HEK293 (cell line): ENCODE measurements at regions not wholly inside any gene's neighbourhood (a gene's known extent, or its start where the extent isn't known, plus 50 kb on each side); places are given as distances from the start of the nearest gene placed in this dataset.

ENCODE experiments used
- CTCF ChIA-PET: fragments of 350-600 bp; formaldehyde crosslinking; extraction: SDS; loops from one replicate; lab custom pipeline; 2021; ENCODE audit warnings: antibody characterized with exemption; lab: Yijun Ruan, JAX
- POLR2A ChIA-PET: fragments of 300-600 bp; formaldehyde crosslinking; extraction: SDS; loops from one replicate; lab custom pipeline; 2020; ENCODE audit warnings: antibody characterized with exemption, inconsistent platforms; lab: Yijun Ruan, JAX
- H3K27ac ChIP-seq: fragments of 200-500 bp; sonication (Bioruptor generic); 2 replicates; pipeline ENCODE4 v1.5.1; 2014; ENCODE audit warnings: low read depth, low read length, control low read depth, inconsistent platforms; ENCODE audit errors: extremely low read depth
- H3K36me3 ChIP-seq, 2 experiments: fragments of 200-500 bp in 1 of 2; sonication (Bioruptor generic) in 1 of 2; 1 replicate in 1 of 2; 2 replicates in 1 of 2; pipeline ENCODE4 v1.5.1; 2014 to 2017; ENCODE audit warnings: inconsistent platforms in 2 of 2, low read length in 2 of 2; ENCODE audit not compliant: control insufficient read depth in 2 of 2, insufficient read depth in 1 of 2
- H3K4me1 ChIP-seq: fragments of 200-500 bp; sonication (Bioruptor generic); 2 replicates; pipeline ENCODE4 v1.5.1; 2014; ENCODE audit warnings: mild to moderate bottlenecking, low read length, inconsistent platforms; ENCODE audit not compliant: control insufficient read depth, insufficient read depth
- H3K4me3 ChIP-seq: 2 replicates; pipeline ENCODE4 v1.5.1; 2011; ENCODE audit warnings: low read depth, mild to moderate bottlenecking, control low read depth, low read length, moderate library complexity
- H3K9me3 ChIP-seq: fragments of 200-500 bp; sonication (Bioruptor generic); 2 replicates; pipeline ENCODE4 v1.5.1; 2014; ENCODE audit warnings: low read depth, low read length, inconsistent platforms; ENCODE audit not compliant: control insufficient read depth, insufficient read depth
- FEZF1 ChIP-seq: fragments of 450-650 bp; formaldehyde crosslinking; IDR thresholded peaks from 2 replicates; pipeline ENCODE4 v1.5.1; 2016; ENCODE audit warnings: missing biosample characterization, missing genetic modification characterization
- GFI1B ChIP-seq: fragments of 450-650 bp; formaldehyde crosslinking; IDR thresholded peaks from 2 replicates; pipeline ENCODE4 v1.5.1; 2016; ENCODE audit warnings: missing biosample characterization, missing genetic modification characterization
- IKZF3 ChIP-seq: fragments of 450-650 bp; IDR thresholded peaks from 2 replicates; pipeline ENCODE4 v1.5.0; 2018; ENCODE audit warnings: missing biosample characterization, mild to moderate bottlenecking, missing genetic modification characterization, moderate library complexity
- KLF10 ChIP-seq: fragments of 450-650 bp; IDR thresholded peaks from 2 replicates; pipeline ENCODE4 v1.5.1; 2018; ENCODE audit warnings: missing biosample characterization, mild to moderate bottlenecking, missing genetic modification characterization
- KLF8 ChIP-seq: fragments of 450-650 bp; formaldehyde crosslinking; IDR thresholded peaks from 2 replicates; pipeline ENCODE4 v1.5.1; 2016; ENCODE audit warnings: missing biosample characterization, missing genetic modification characterization
- MYNN ChIP-seq: fragments of 450-650 bp; formaldehyde crosslinking; IDR thresholded peaks from 2 replicates; pipeline ENCODE4 v1.5.1; 2016; ENCODE audit warnings: missing biosample characterization, missing genetic modification characterization, borderline replicate concordance
- OSR2 ChIP-seq: fragments of 450-650 bp; formaldehyde crosslinking; IDR thresholded peaks from 2 replicates; pipeline ENCODE4 v1.5.1; 2016; ENCODE audit warnings: missing biosample characterization, missing genetic modification characterization
- PRDM6 ChIP-seq: fragments of 450-650 bp; formaldehyde crosslinking; IDR thresholded peaks from 2 replicates; pipeline ENCODE4 v1.5.1; 2017; ENCODE audit warnings: missing biosample characterization, missing genetic modification characterization
- SP7 ChIP-seq: fragments of 450-650 bp; formaldehyde crosslinking; IDR thresholded peaks from 2 replicates; pipeline ENCODE4 v1.5.1; 2016; ENCODE audit warnings: missing biosample characterization, missing genetic modification characterization
- YY1 ChIP-seq: fragments of 450-650 bp; formaldehyde crosslinking; IDR thresholded peaks from 2 replicates; pipeline ENCODE4 v1.5.1; 2018; ENCODE audit warnings: missing biosample characterization, missing genetic modification characterization
- ZBTB17 ChIP-seq: fragments of 450-650 bp; formaldehyde crosslinking; IDR thresholded peaks from 2 replicates; pipeline ENCODE4 v1.5.1; 2016; ENCODE audit warnings: missing biosample characterization, missing genetic modification characterization
- ZEB2 ChIP-seq: fragments of 450-650 bp; formaldehyde crosslinking; IDR thresholded peaks from 2 replicates; pipeline ENCODE4 v1.5.1; 2016; ENCODE audit warnings: missing biosample characterization, missing genetic modification characterization
- ZFP37 ChIP-seq: fragments of 450-650 bp; formaldehyde crosslinking; IDR thresholded peaks from 2 replicates; pipeline ENCODE4 v1.5.1; 2016; ENCODE audit warnings: missing biosample characterization, missing genetic modification characterization
- ZIC2 ChIP-seq: fragments of 450-650 bp; formaldehyde crosslinking; IDR thresholded peaks from 2 replicates; pipeline ENCODE4 v1.5.1; 2016; ENCODE audit warnings: missing biosample characterization, missing genetic modification characterization
- ZNF10 ChIP-seq: fragments of 450-650 bp; formaldehyde crosslinking; IDR thresholded peaks from 2 replicates; pipeline ENCODE4 v1.5.1; 2017; ENCODE audit warnings: missing biosample characterization, missing genetic modification characterization
- ZNF132 ChIP-seq: fragments of 450-650 bp; formaldehyde crosslinking; IDR thresholded peaks from 2 replicates; pipeline ENCODE4 v1.5.1; 2017; ENCODE audit warnings: missing biosample characterization, missing genetic modification characterization, borderline replicate concordance
- ZNF175 ChIP-seq: fragments of 450-650 bp; formaldehyde crosslinking; IDR thresholded peaks from 2 replicates; pipeline ENCODE4 v1.5.1; 2016; ENCODE audit warnings: missing biosample characterization, missing genetic modification characterization
- ZNF2 ChIP-seq: fragments of 450-650 bp; formaldehyde crosslinking; IDR thresholded peaks from 2 replicates; pipeline ENCODE4 v1.5.1; 2016; ENCODE audit warnings: missing biosample characterization, missing genetic modification characterization
- ZNF366 ChIP-seq: fragments of 450-650 bp; formaldehyde crosslinking; conservative IDR thresholded peaks from 2 replicates; pipeline ENCODE4 v1.5.1; 2016; ENCODE audit warnings: missing biosample characterization, missing genetic modification characterization
- ZNF394 ChIP-seq: fragments of 450-650 bp; formaldehyde crosslinking; IDR thresholded peaks from 2 replicates; pipeline ENCODE4 v1.5.1; 2016; ENCODE audit warnings: missing biosample characterization, missing genetic modification characterization, mild to moderate bottlenecking, moderate library complexity, borderline replicate concordance
- ZNF555 ChIP-seq: fragments of 450-650 bp; formaldehyde crosslinking; conservative IDR thresholded peaks from 2 replicates; pipeline ENCODE4 v1.5.1; 2017; ENCODE audit warnings: missing biosample characterization, mild to moderate bottlenecking, missing genetic modification characterization, inconsistent platforms
- ZNF561 ChIP-seq: fragments of 450-650 bp; IDR thresholded peaks from 2 replicates; pipeline ENCODE4 v1.5.1; 2018; ENCODE audit warnings: missing biosample characterization, missing genetic modification characterization, borderline replicate concordance
- ZNF596 ChIP-seq: fragments of 450-650 bp; IDR thresholded peaks from 2 replicates; pipeline ENCODE4 v1.5.0; 2018; ENCODE audit warnings: missing biosample characterization, mild to moderate bottlenecking, missing genetic modification characterization, moderate library complexity
- ZNF660 ChIP-seq: fragments of 450-650 bp; IDR thresholded peaks from 2 replicates; pipeline ENCODE4 v1.5.1; 2018; ENCODE audit warnings: missing biosample characterization, mild to moderate bottlenecking, missing genetic modification characterization
- ZNF692 ChIP-seq: fragments of 450-650 bp; formaldehyde crosslinking; IDR thresholded peaks from 2 replicates; pipeline ENCODE4 v1.5.1; 2016; ENCODE audit warnings: missing biosample characterization, missing genetic modification characterization
- ZNF776 ChIP-seq: fragments of 450-650 bp; formaldehyde crosslinking; IDR thresholded peaks from 2 replicates; pipeline ENCODE4 v1.5.0; 2017; ENCODE audit warnings: missing biosample characterization, missing genetic modification characterization, borderline replicate concordance
- ZNF843 ChIP-seq: fragments of 450-650 bp; formaldehyde crosslinking; IDR thresholded peaks from 2 replicates; pipeline ENCODE4 v1.5.1; 2016; ENCODE audit warnings: missing biosample characterization, missing genetic modification characterization
- ZSCAN18 ChIP-seq: fragments of 450-650 bp; formaldehyde crosslinking; IDR thresholded peaks from 2 replicates; pipeline ENCODE4 v1.5.1; 2016; ENCODE audit warnings: missing biosample characterization, missing genetic modification characterization
- ZSCAN30 ChIP-seq: fragments of 450-650 bp; IDR thresholded peaks from 2 replicates; pipeline ENCODE4 v1.5.1; 2018; ENCODE audit warnings: missing biosample characterization, mild to moderate bottlenecking, missing genetic modification characterization, moderate library complexity
- ZSCAN5A ChIP-seq: fragments of 450-650 bp; formaldehyde crosslinking; IDR thresholded peaks from 2 replicates; pipeline ENCODE4 v1.5.1; 2016; ENCODE audit warnings: missing biosample characterization, missing genetic modification characterization
- TF ChIP-seq, protein P1 (sequence below): fragments of 450-650 bp; IDR thresholded peaks from 2 replicates; pipeline ENCODE4 v1.5.1; 2018; ENCODE audit warnings: missing biosample characterization, mild to moderate bottlenecking, missing genetic modification characterization

DNA sequence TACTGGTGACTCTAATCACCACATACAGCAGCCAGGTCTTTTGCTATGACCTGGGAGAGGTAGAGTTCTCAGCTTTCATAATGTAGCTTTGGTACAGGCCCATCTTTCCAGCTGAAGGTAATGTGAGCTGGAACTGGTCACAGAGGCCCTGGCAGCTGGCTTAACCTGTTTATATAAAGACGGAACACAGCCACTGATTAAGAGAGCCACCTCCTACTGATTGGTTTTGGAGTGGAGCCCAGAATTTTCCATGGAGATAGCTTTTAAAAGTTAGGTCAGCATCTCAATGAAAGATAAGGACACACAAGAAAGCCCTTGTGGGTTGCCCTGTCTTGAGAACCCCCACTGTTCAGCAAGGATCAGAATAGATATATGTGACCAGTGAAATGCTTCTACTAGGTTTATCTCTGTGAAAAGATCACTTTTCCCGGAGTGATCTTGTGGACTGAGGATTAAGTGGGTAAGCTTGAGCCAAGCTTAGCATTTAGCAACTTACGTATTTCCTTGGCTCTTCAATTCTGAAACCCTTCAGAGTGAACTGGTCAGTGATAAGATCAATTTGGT is 213.7 kb upstream of the CITED2 start:
- Histone ChIP-seq H3K4me1 (peaks cover 17% of the 10 kb centered on the region), H3K27ac (peak overlapping the region; percentile 45), H3K9me3 (no peaks in the 10 kb centered on the region), H3K36me3 (no peaks in the 10 kb centered on the region), H3K4me3 (no peak overlapping the region)
- POLR2A ChIA-PET, result interaction anchor here (0.7 to 4.0 kb wide), 8 partner anchors 8 to 300 kb away, joined by 3 to 141 read pairs (median 6); partner anchors contain the start of gene CITED2
- CTCF ChIA-PET, result interaction anchor here (0.6 to 1.0 kb wide), 6 partner anchors 207 to 1034 kb away, joined by 3 to 4 read pairs (median 3); no protein-coding TSS in a partner anchor
- peak; percentile 55 for TF ChIP-seq ZSCAN30 (tag by site-specific recombination)
- TF ChIP-seq FEZF1 (tag by site-specific recombination), result peak; percentile 85
- peak; percentile 100 for TF ChIP-seq ZNF10
- no peak for TF ChIP-seq ZNF555
- TF ChIP-seq KLF10, result peak; percentile 73
- TF ChIP-seq MYNN (tag by site-specific recombination), result no peak
- peak; percentile 50 for TF ChIP-seq ZIC2 (tag by site-specific recombination)
- peak; percentile 96 for TF ChIP-seq OSR2 (tag by site-specific recombination)
- peak; percentile 48 for TF ChIP-seq ZNF692 (tag by site-specific recombination)
- TF ChIP-seq ZNF132 (tag by site-specific recombination), result no peak
- TF ChIP-seq IKZF3, result 0 out of 2 replicates have a peak, but pooled peaks have one; percentile 21
- peak; percentile 64; the same call in 1 of the 2 replicates for TF ChIP-seq ZNF660 (tag by site-specific recombination)
- TF ChIP-seq ZSCAN5A (tag by site-specific recombination), result no peak
- no peak for TF ChIP-seq ZEB2 (tag by site-specific recombination)
- TF ChIP-seq ZNF776, result no peak
- no peak for TF ChIP-seq ZFP37 (tag by site-specific recombination)
- TF ChIP-seq, protein P1, sequence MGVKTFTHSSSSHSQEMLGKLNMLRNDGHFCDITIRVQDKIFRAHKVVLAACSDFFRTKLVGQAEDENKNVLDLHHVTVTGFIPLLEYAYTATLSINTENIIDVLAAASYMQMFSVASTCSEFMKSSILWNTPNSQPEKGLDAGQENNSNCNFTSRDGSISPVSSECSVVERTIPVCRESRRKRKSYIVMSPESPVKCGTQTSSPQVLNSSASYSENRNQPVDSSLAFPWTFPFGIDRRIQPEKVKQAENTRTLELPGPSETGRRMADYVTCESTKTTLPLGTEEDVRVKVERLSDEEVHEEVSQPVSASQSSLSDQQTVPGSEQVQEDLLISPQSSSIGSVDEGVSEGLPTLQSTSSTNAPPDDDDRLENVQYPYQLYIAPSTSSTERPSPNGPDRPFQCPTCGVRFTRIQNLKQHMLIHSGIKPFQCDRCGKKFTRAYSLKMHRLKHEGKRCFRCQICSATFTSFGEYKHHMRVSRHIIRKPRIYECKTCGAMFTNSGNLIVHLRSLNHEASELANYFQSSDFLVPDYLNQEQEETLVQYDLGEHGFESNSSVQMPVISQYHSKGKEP (tag by site-specific recombination), result 0 out of 2 replicates have a peak, but pooled peaks have one; percentile 44
- peak; percentile 9; the same call in 1 of the 2 replicates for TF ChIP-seq ZNF2 (tag by site-specific recombination)
- peak; percentile 27; the same call in 1 of the 2 replicates for TF ChIP-seq GFI1B
- TF ChIP-seq ZNF561, result peak; percentile 55; the same call in 1 of the 2 replicates
- TF ChIP-seq ZNF843 (tag by site-specific recombination), result peak; percentile 75; the same call in 1 of the 2 replicates
- TF ChIP-seq ZSCAN18 (tag by site-specific recombination), result no peak
- TF ChIP-seq ZNF596 (tag by site-specific recombination), result 0 out of 2 replicates have a peak, but pooled peaks have one; percentile 29
- TF ChIP-seq ZNF175 (tag by site-specific recombination), result no peak
- TF ChIP-seq ZNF394 (tag by site-specific recombination), result 0 out of 2 replicates have a peak, but pooled peaks have one; percentile 18
- TF ChIP-seq KLF8 (tag by site-specific recombination), result 0 out of 2 replicates have a peak, but pooled peaks have one; percentile 13
- peak; percentile 4; the same call in 1 of the 2 replicates for TF ChIP-seq PRDM6 (tag by site-specific recombination)
- peak; percentile 37 for TF ChIP-seq ZNF366 (tag by site-specific recombination)
- TF ChIP-seq SP7 (tag by site-specific recombination), result peak; percentile 86
- no peak for TF ChIP-seq YY1 (tag by site-specific recombination)
- TF ChIP-seq ZBTB17 (tag by site-specific recombination), result peak; percentile 33; the same call in 1 of the 2 replicates
